ENCODE measurements at regions not wholly inside any gene's neighbourhood (a gene's known extent, or its start where the extent isn't known, plus 50 kb on each side); places are given as distances from the start of the nearest gene placed in this dataset.

DNA sequence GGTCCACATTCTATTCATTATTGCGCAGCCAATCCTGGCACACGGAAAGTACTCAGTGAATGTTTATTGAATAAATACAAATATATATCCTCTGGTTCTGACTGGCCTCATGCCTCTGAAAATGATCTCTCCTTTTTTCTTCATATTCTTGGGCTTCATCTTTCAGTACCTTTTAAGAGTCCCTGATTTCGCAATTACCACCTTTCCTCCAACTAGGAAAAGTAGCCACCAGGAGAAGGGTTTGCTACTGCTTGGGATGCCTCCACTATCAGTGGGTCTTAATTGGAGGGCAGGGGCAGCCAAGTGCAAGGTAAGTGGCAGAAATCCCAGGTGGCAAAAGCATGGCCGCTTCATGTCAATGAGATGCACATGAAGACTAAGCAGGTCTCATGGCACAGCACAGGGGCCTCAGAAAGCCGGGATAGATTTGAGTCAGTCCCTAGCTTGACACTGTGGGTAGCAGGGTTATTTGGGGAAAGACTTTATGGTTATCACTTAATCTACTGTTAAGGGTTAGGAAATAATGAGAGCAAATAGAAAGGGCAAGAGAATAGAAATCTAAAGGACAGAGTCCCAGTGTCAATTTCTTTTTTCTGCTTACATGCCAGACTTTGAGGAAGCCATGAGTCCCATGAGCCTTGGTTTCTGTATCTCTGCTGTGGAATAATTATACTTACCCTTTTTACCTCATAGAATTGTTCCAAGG lies 361.1 kb downstream of the MAN2A1 start:
- no TSS peak for BruUV-seq (replicated peaks)
- ATAC-seq = no peak
- no peaks in the 10 kb centered on the region for H3K9me3 ChIP-seq (ENCODE audit: control insufficient read depth, insufficient read depth, low read depth, low read length)
- POLR2A ChIA-PET = no interaction called here
- no peak overlapping the region for H3K4me3 ChIP-seq (ENCODE audit: low read depth in 2 of 2, low read length in 2 of 2)
- H3K36me3 ChIP-seq (ENCODE audit: control insufficient read depth, insufficient read depth, low read length) = no peaks in the 10 kb centered on the region
- no peak overlapping the region for H3K27ac ChIP-seq (ENCODE audit: low read length)
- DNase-seq (ENCODE audit: low read depth, low spot score) = no peak
- no peak for TF ChIP-seq POLR2AphosphoS5 (IDR thresholded peaks at IDR 0.05; ENCODE audit: low read depth, low read length)
- TF ChIP-seq TCF7L2 (IDR thresholded peaks at IDR 0.05; ENCODE audit: low read depth, low read length) = no peak
- no peak for TF ChIP-seq SIN3A (IDR thresholded peaks at IDR 0.05; ENCODE audit: borderline replicate concordance, insufficient read depth, low read depth, low read length)
- TF ChIP-seq, protein P1, sequence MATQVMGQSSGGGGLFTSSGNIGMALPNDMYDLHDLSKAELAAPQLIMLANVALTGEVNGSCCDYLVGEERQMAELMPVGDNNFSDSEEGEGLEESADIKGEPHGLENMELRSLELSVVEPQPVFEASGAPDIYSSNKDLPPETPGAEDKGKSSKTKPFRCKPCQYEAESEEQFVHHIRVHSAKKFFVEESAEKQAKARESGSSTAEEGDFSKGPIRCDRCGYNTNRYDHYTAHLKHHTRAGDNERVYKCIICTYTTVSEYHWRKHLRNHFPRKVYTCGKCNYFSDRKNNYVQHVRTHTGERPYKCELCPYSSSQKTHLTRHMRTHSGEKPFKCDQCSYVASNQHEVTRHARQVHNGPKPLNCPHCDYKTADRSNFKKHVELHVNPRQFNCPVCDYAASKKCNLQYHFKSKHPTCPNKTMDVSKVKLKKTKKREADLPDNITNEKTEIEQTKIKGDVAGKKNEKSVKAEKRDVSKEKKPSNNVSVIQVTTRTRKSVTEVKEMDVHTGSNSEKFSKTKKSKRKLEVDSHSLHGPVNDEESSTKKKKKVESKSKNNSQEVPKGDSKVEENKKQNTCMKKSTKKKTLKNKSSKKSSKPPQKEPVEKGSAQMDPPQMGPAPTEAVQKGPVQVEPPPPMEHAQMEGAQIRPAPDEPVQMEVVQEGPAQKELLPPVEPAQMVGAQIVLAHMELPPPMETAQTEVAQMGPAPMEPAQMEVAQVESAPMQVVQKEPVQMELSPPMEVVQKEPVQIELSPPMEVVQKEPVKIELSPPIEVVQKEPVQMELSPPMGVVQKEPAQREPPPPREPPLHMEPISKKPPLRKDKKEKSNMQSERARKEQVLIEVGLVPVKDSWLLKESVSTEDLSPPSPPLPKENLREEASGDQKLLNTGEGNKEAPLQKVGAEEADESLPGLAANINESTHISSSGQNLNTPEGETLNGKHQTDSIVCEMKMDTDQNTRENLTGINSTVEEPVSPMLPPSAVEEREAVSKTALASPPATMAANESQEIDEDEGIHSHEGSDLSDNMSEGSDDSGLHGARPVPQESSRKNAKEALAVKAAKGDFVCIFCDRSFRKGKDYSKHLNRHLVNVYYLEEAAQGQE (IDR thresholded peaks at IDR 0.05; ENCODE audit: insufficient read depth in 1 of 2, low read depth in 2 of 2, low read length in 1 of 2) = no peak
- TF ChIP-seq, protein P2, sequence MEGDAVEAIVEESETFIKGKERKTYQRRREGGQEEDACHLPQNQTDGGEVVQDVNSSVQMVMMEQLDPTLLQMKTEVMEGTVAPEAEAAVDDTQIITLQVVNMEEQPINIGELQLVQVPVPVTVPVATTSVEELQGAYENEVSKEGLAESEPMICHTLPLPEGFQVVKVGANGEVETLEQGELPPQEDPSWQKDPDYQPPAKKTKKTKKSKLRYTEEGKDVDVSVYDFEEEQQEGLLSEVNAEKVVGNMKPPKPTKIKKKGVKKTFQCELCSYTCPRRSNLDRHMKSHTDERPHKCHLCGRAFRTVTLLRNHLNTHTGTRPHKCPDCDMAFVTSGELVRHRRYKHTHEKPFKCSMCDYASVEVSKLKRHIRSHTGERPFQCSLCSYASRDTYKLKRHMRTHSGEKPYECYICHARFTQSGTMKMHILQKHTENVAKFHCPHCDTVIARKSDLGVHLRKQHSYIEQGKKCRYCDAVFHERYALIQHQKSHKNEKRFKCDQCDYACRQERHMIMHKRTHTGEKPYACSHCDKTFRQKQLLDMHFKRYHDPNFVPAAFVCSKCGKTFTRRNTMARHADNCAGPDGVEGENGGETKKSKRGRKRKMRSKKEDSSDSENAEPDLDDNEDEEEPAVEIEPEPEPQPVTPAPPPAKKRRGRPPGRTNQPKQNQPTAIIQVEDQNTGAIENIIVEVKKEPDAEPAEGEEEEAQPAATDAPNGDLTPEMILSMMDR (IDR thresholded peaks at IDR 0.05) = no peak
- in situ Hi-C loops (cut with HindIII; ENCODE audit: low pct_unique_long_range_greater_than_20kb, low sequenced_read_pairs) (no loop called here), intact Hi-C loops (cut with micrococcal nuclease; ENCODE audit: unreplicated experiment) (no loop called here)
- no peaks in the 10 kb centered on the region for H3K4me1 ChIP-seq (ENCODE audit: control insufficient read depth, insufficient read depth, low read length)
- no peaks in the 10 kb centered on the region for H3K27me3 ChIP-seq (ENCODE audit: control insufficient read depth, insufficient read depth, low read length)
- CTCF ChIA-PET = no interaction called here

DNA sequence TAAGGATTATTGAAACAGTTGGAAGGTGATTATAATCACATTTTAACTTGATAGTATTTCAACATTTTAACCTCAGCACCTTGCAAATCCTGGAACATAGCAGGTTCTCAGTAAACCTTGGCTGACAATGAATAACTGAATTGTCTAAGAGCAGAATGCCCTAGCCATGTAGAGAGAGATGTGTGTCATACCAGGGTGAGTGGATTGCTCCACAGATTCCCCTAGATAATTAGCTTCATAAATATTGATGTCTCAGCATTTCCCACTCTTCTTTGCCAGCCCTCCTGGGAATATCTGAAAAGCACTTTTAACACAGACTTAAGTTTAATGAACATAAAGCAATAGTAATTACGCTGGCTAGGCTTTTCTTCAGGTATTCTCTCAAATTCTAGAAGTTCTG lies 363.5 kb downstream of the MAN2A1 start:
- no peaks in the 10 kb centered on the region for H3K9me3 ChIP-seq (ENCODE audit: control insufficient read depth, insufficient read depth, low read depth, low read length)
- ChIA-PET POLR2A (no interaction called here), CTCF (no interaction called here)
- no peaks in the 10 kb centered on the region for H3K4me1 ChIP-seq (ENCODE audit: control insufficient read depth, insufficient read depth, low read length)
- H3K36me3 ChIP-seq (ENCODE audit: control insufficient read depth, insufficient read depth, low read length) = no peaks in the 10 kb centered on the region
- intact Hi-C loops (cut with micrococcal nuclease; ENCODE audit: unreplicated experiment) = no loop called here
- H3K27ac ChIP-seq (ENCODE audit: low read length) = no peak overlapping the region
- TF ChIP-seq, protein P1 (IDR thresholded peaks at IDR 0.05; ENCODE audit: insufficient read depth in 1 of 2, low read depth in 2 of 2, low read length in 1 of 2) = no peak
- TF ChIP-seq SIN3A (IDR thresholded peaks at IDR 0.05; ENCODE audit: borderline replicate concordance, insufficient read depth, low read depth, low read length) (no peak), POLR2AphosphoS5 (IDR thresholded peaks at IDR 0.05; ENCODE audit: low read depth, low read length) (no peak), TCF7L2 (IDR thresholded peaks at IDR 0.05; ENCODE audit: low read depth, low read length) (no peak)
- TF ChIP-seq, protein P2 (IDR thresholded peaks at IDR 0.05) = no peak
- in situ Hi-C loops (cut with HindIII; ENCODE audit: low pct_unique_long_range_greater_than_20kb, low sequenced_read_pairs) = no loop called here
- ATAC-seq = no peak
- no peaks in the 10 kb centered on the region for H3K27me3 ChIP-seq (ENCODE audit: control insufficient read depth, insufficient read depth, low read length)
- H3K4me3 ChIP-seq (ENCODE audit: low read depth in 2 of 2, low read length in 2 of 2) = no peak overlapping the region
- DNase-seq (ENCODE audit: low read depth, low spot score) = no peak
- no TSS peak for BruUV-seq (replicated peaks)

Measured in Panc1 (cell line).